ENCODE measurements at regions not wholly inside any gene's neighbourhood (a gene's known extent, or its start where the extent isn't known, plus 50 kb on each side); places are given as distances from the start of the nearest gene placed in this dataset.

DNA sequence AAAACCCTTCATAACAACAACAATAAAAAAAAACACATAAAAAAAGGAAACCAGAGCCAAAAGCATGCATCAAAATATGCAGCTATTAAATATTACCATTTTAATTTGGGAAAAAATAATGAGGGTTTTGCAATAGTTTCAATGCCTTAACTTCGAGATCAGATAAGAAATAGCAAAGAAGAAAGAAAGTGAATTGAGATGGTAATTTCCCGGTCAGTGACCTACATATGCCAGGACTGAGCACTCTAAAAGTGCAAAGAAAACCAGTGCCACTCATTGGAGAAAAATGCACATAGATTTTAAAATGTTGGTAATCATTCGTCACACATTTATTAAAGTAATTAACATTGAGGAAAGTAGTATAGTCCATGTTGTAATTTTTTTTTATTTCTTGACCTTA lies 944.2 kb downstream of the EFNB2 start:
- Histone ChIP-seq H3K27me3 (no peaks in the 10 kb centered on the region), H3K4me1 (no peaks in the 10 kb centered on the region), H3K27ac (no peak overlapping the region), H3K36me3 (no peaks in the 10 kb centered on the region), H3K4me3 (no peak overlapping the region), H3K9me3 (no peaks in the 10 kb centered on the region)
- TF ChIP-seq POLR2A (IDR thresholded peaks at IDR 0.05) (no peak), POLR2AphosphoS5 (IDR thresholded peaks at IDR 0.05; ENCODE audit: insufficient read depth in 1 of 2, low read depth in 1 of 2) (no peak)
- TF ChIP-seq, protein P1, sequence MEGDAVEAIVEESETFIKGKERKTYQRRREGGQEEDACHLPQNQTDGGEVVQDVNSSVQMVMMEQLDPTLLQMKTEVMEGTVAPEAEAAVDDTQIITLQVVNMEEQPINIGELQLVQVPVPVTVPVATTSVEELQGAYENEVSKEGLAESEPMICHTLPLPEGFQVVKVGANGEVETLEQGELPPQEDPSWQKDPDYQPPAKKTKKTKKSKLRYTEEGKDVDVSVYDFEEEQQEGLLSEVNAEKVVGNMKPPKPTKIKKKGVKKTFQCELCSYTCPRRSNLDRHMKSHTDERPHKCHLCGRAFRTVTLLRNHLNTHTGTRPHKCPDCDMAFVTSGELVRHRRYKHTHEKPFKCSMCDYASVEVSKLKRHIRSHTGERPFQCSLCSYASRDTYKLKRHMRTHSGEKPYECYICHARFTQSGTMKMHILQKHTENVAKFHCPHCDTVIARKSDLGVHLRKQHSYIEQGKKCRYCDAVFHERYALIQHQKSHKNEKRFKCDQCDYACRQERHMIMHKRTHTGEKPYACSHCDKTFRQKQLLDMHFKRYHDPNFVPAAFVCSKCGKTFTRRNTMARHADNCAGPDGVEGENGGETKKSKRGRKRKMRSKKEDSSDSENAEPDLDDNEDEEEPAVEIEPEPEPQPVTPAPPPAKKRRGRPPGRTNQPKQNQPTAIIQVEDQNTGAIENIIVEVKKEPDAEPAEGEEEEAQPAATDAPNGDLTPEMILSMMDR (IDR thresholded peaks at IDR 0.05), result no peak
- DNase-seq (ENCODE audit: extremely low spot score in 2 of 2), result no peak
- intact Hi-C loops (cut with DNase I), result no loop called here

DNA sequence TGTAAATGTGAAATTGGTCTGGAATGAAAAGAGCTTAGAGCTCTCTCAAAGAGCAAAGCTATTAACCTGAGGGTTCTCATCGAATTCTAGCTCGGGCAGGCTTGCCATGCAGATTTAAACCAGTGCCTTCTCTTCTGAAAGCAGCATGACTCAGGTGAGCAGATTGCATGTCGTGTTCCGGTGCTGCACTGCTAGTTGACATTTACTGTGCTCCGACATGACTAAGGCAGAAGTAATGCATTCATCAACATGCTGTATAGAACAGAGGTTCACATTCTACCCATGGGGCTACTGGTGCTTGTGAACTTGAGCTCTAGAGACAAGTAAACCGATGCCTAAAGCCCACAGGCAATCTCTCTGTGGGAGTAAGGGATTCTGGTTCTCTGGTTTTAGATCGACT lies 947.7 kb downstream of the EFNB2 start:
- Histone ChIP-seq H3K4me3 (no peak overlapping the region), H3K27ac (no peak overlapping the region), H3K36me3 (no peaks in the 10 kb centered on the region), H3K9me3 (no peaks in the 10 kb centered on the region), H3K27me3 (no peaks in the 10 kb centered on the region), H3K4me1 (no peaks in the 10 kb centered on the region)
- intact Hi-C loops (cut with DNase I), result no loop called here
- TF ChIP-seq POLR2AphosphoS5 (IDR thresholded peaks at IDR 0.05; ENCODE audit: insufficient read depth in 1 of 2, low read depth in 1 of 2), result peak in 1 of 2 donors; percentile 39
- no peak for TF ChIP-seq POLR2A (IDR thresholded peaks at IDR 0.05)
- TF ChIP-seq, protein P1 (IDR thresholded peaks at IDR 0.05), result no peak
- DNase-seq (ENCODE audit: extremely low spot score in 2 of 2), result no peak

DNA sequence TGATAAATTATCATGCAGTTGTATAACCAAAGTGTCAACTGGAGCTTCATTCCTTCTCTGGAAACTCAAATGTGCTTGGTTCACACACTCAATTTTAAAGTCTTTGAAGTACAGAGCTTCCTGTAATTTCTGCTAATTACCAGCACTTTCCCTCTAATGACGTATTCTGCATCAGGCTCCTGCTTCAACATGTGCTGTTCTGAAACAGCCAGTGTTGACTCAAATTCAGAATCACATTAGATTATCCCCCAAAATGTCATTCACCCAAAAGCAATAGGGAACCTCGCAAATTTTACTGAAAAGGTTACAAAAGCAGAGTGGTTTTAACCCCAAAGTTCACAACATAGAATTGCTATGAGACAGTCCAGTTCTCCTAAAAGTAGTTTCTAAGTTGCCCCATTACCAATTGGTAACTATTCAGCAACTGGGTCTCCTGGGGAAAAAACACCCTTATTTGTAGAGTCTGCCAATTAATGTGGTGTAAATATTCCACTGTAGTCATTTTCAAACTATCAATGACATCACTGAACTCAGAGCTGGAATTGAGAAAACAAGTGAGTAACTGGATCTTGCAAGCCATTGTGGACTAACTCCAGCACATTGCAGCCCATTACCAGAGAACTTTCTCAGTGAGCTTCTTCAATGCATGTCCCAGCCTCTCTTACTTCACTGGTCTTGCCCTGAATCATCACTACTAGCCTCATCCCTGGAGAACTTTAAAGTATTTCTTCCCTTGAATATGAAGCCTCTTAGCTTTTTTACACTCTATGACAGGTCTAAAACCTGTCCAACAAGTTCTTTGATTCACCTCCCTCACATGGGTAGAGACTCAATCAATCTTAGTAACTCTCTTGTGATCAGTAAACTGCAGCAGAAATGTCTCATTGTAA lies 955.4 kb downstream of the EFNB2 start:
- no peaks in the 10 kb centered on the region for H3K36me3 ChIP-seq
- H3K4me3 ChIP-seq, result no peak overlapping the region
- intact Hi-C loops (cut with DNase I), result no loop called here
- no peak for DNase-seq (ENCODE audit: extremely low spot score in 2 of 2)
- TF ChIP-seq POLR2A (IDR thresholded peaks at IDR 0.05) (no peak), POLR2AphosphoS5 (IDR thresholded peaks at IDR 0.05; ENCODE audit: insufficient read depth in 1 of 2, low read depth in 1 of 2) (peak in 1 of 2 donors; percentile 31)
- TF ChIP-seq, protein P1 (IDR thresholded peaks at IDR 0.05), result no peak
- H3K9me3 ChIP-seq, result no peaks in the 10 kb centered on the region
- H3K27me3 ChIP-seq, result no peaks in the 10 kb centered on the region
- no peak overlapping the region for H3K27ac ChIP-seq
- H3K4me1 ChIP-seq, result no peaks in the 10 kb centered on the region

DNA sequence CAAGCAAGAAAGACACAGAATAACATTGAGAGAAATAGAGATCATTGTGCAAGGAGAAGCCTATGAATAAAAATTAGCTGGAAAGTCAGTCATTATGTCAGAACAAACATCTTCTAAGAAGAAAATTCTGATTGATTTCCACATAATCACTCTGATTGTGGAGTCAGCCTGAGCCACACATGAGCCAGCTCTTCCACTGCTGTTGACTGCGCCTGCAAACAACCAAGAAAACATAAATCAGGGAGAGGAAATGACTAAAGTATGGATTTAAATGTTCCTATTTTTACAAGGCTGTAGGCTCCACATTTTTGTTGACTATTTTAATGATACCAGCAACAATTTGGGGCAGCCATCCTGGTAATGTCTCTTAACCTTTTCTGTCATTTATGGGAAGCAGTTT lies 962.3 kb downstream of the EFNB2 start:
- TF ChIP-seq POLR2AphosphoS5 (IDR thresholded peaks at IDR 0.05; ENCODE audit: insufficient read depth in 1 of 2, low read depth in 1 of 2), result no peak
- TF ChIP-seq, protein P1 (IDR thresholded peaks at IDR 0.05), result no peak
- no peak for TF ChIP-seq POLR2A (IDR thresholded peaks at IDR 0.05)
- intact Hi-C loops (cut with DNase I), result no loop called here

DNA sequence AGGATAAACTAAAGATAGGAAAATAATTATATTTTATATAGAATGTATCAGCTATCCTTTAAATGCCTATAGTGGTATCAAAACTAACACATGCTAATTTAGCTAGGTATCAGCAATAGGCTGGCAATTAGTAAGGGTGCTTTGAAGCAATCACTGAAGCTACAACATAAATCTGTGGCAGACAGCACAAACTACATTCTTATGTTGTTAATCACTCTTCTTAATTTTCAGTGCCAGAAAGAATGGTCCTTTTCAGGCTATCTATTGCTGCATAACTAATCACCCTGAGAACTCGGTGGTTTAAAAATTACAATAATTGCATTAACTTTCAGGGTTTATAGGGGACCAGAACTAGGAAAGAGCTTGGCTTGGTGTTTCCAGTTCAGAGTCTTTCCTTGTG lies 963.1 kb downstream of the EFNB2 start:
- Histone ChIP-seq H3K9me3 (no peaks in the 10 kb centered on the region), H3K27ac (no peak overlapping the region), H3K4me1 (no peaks in the 10 kb centered on the region), H3K4me3 (no peak overlapping the region), H3K36me3 (no peaks in the 10 kb centered on the region), H3K27me3 (no peaks in the 10 kb centered on the region)
- TF ChIP-seq POLR2AphosphoS5 (IDR thresholded peaks at IDR 0.05; ENCODE audit: insufficient read depth in 1 of 2, low read depth in 1 of 2), result no peak
- TF ChIP-seq, protein P1 (IDR thresholded peaks at IDR 0.05), result no peak
- TF ChIP-seq POLR2A (IDR thresholded peaks at IDR 0.05), result no peak
- intact Hi-C loops (cut with DNase I), result no loop called here
- DNase-seq (ENCODE audit: extremely low spot score in 2 of 2), result no peak

More for the DNA sequence above, 962.3 kb downstream of the EFNB2 start:
- Histone ChIP-seq H3K4me3 (no peak overlapping the region), H3K27ac (no peak overlapping the region), H3K36me3 (no peaks in the 10 kb centered on the region), H3K9me3 (no peaks in the 10 kb centered on the region), H3K27me3 (no peaks in the 10 kb centered on the region), H3K4me1 (no peaks in the 10 kb centered on the region)
- DNase-seq (ENCODE audit: extremely low spot score in 2 of 2), result no peak

Data from vagina (tissue), 2 donors.